Skeletal muscle tissue (tissue), 3 donors: ENCODE measurements at regions not wholly inside any gene's neighbourhood (a gene's known extent, or its start where the extent isn't known, plus 50 kb on each side); places are given as distances from the start of the nearest gene placed in this dataset.

Experiments used
- H3K27ac ChIP-seq: one replicate; pipeline ENCODE4 v1.7.0; 2013; ENCODE audit warnings: mild to moderate bottlenecking, low read depth, low read length, inconsistent platforms
- H3K27me3 ChIP-seq, 3 donors: one replicate each; pipeline ENCODE4 v1.7.0; 2013; ENCODE audit warnings: low read length in 3 of 3; ENCODE audit not compliant: control insufficient read depth in 3 of 3, insufficient read depth in 3 of 3
- H3K36me3 ChIP-seq, 3 donors: one replicate each; pipeline ENCODE4 v1.7.0; 2013; ENCODE audit warnings: low read length in 3 of 3; ENCODE audit not compliant: control insufficient read depth in 3 of 3, insufficient read depth in 3 of 3
- H3K4me1 ChIP-seq, 3 donors: one replicate each; pipeline ENCODE4 v1.7.0; 2013; ENCODE audit warnings: low read length in 3 of 3, mild to moderate bottlenecking in 3 of 3; ENCODE audit not compliant: control insufficient read depth in 3 of 3, insufficient read depth in 3 of 3
- H3K4me3 ChIP-seq, 3 donors: one replicate each; pipeline ENCODE4 v1.7.0; 2013; ENCODE audit warnings: low read length in 3 of 3
- H3K9ac ChIP-seq, 3 donors: one replicate each; pipeline ENCODE4 v1.7.0; 2013; ENCODE audit warnings: low read length in 3 of 3, mild to moderate bottlenecking in 3 of 3, moderate library complexity in 2 of 3, low read depth in 1 of 3
- H3K9me3 ChIP-seq, 3 donors: one replicate each; pipeline ENCODE4 v1.7.0; 2013; ENCODE audit warnings: low read length in 3 of 3; ENCODE audit not compliant: control insufficient read depth in 3 of 3
- donor health status: Osteomylitis.

- Histone ChIP-seq H3K9me3 (no peaks in the 10 kb centered on the region), H3K27me3 (no peaks in the 10 kb centered on the region), H3K4me3 (no peak overlapping the region), H3K4me1 (no peaks in the 10 kb centered on the region), H3K36me3 (no peaks in the 10 kb centered on the region), H3K9ac (no peak overlapping the region), H3K27ac (no peak overlapping the region)
Measured at GRCh38 chr13:105272660-105273631, 1262.5 kb downstream of the EFNB2 start.

GRCh38 chr13:105266615-105267014 lies 1268.8 kb downstream of the EFNB2 start:
- no peak overlapping the region for H3K4me3 ChIP-seq
- H3K36me3 ChIP-seq: no peaks in the 10 kb centered on the region
- H3K9me3 ChIP-seq: no peaks in the 10 kb centered on the region
- H3K27me3 ChIP-seq: no peaks in the 10 kb centered on the region
- H3K4me1 ChIP-seq: no peaks in the 10 kb centered on the region
- H3K9ac ChIP-seq: no peak overlapping the region
- H3K27ac ChIP-seq: no peak overlapping the region

GRCh38 chr13:105262579-105262978 lies 1272.9 kb downstream of the EFNB2 start:
- Histone ChIP-seq H3K4me3 (no peak overlapping the region), H3K9ac (no peak overlapping the region), H3K9me3 (no peaks in the 10 kb centered on the region), H3K27ac (no peak overlapping the region), H3K36me3 (no peaks in the 10 kb centered on the region), H3K27me3 (no peaks in the 10 kb centered on the region), H3K4me1 (no peaks in the 10 kb centered on the region)

- Histone ChIP-seq H3K36me3 (no peaks in the 10 kb centered on the region), H3K9me3 (no peaks in the 10 kb centered on the region), H3K4me3 (no peak overlapping the region), H3K27ac (no peak overlapping the region), H3K9ac (no peak overlapping the region), H3K27me3 (no peaks in the 10 kb centered on the region), H3K4me1 (no peaks in the 10 kb centered on the region)
Measured at GRCh38 chr13:105259426-105259825, 1276.0 kb downstream of the EFNB2 start.

- Histone ChIP-seq H3K27me3 (no peaks in the 10 kb centered on the region), H3K4me3 (no peak overlapping the region)
Measured at GRCh38 chr13:105255472-105255871, 1280.0 kb downstream of the EFNB2 start.

GRCh38 chr13:105251293-105251692 lies 1284.2 kb downstream of the EFNB2 start:
- Histone ChIP-seq H3K4me3 (no peak overlapping the region), H3K9ac (no peak overlapping the region), H3K36me3 (no peaks in the 10 kb centered on the region), H3K27me3 (no peaks in the 10 kb centered on the region), H3K4me1 (no peaks in the 10 kb centered on the region), H3K27ac (no peak overlapping the region), H3K9me3 (no peaks in the 10 kb centered on the region)

More at GRCh38 chr13:105255472-105255871, 1280.0 kb downstream of the EFNB2 start:
- H3K4me1 ChIP-seq: no peaks in the 10 kb centered on the region
- no peaks in the 10 kb centered on the region for H3K36me3 ChIP-seq
- H3K27ac ChIP-seq: no peak overlapping the region
- H3K9ac ChIP-seq: no peak overlapping the region
- H3K9me3 ChIP-seq: no peaks in the 10 kb centered on the region

- peaks cover 0 to 2% (median 0%) of the 10 kb centered on the region in 3 donors for H3K9me3 ChIP-seq
- H3K9ac ChIP-seq: no peak overlapping the region
- H3K4me1 ChIP-seq: no peaks in the 10 kb centered on the region
- no peak overlapping the region for H3K27ac ChIP-seq
- no peaks in the 10 kb centered on the region for H3K27me3 ChIP-seq
- H3K4me3 ChIP-seq: no peak overlapping the region
- H3K36me3 ChIP-seq: no peaks in the 10 kb centered on the region
Measured at GRCh38 chr13:105247830-105248229, 1287.6 kb downstream of the EFNB2 start.

GRCh38 chr13:105240371-105240770 lies 1295.1 kb downstream of the EFNB2 start:
- Histone ChIP-seq H3K27ac (no peak overlapping the region), H3K9me3 (peaks cover 0 to 2% (median 0%) of the 10 kb centered on the region in 3 donors), H3K4me1 (no peaks in the 10 kb centered on the region), H3K27me3 (no peaks in the 10 kb centered on the region), H3K9ac (no peak overlapping the region), H3K4me3 (no peak overlapping the region), H3K36me3 (no peaks in the 10 kb centered on the region)

- H3K27ac ChIP-seq: no peak overlapping the region
- H3K36me3 ChIP-seq: no peaks in the 10 kb centered on the region
- H3K4me3 ChIP-seq: no peak overlapping the region
- no peak overlapping the region for H3K9ac ChIP-seq
- H3K4me1 ChIP-seq: no peaks in the 10 kb centered on the region
- no peaks in the 10 kb centered on the region for H3K9me3 ChIP-seq
- H3K27me3 ChIP-seq: no peaks in the 10 kb centered on the region
Measured at GRCh38 chr13:105232439-105232838, 1303.0 kb downstream of the EFNB2 start.

- H3K9ac ChIP-seq: no peak overlapping the region
- H3K4me1 ChIP-seq: no peaks in the 10 kb centered on the region
- no peaks in the 10 kb centered on the region for H3K36me3 ChIP-seq
- H3K27me3 ChIP-seq: no peaks in the 10 kb centered on the region
- no peak overlapping the region for H3K27ac ChIP-seq
- no peaks in the 10 kb centered on the region for H3K9me3 ChIP-seq
- no peak overlapping the region for H3K4me3 ChIP-seq
Measured at GRCh38 chr13:105232006-105232405, 1303.5 kb downstream of the EFNB2 start.
